NOMO-1 treated with DMSO at 0.1 percent for 48 hours (cell line): ENCODE measurements at regions not wholly inside any gene's neighbourhood (a gene's known extent, or its start where the extent isn't known, plus 50 kb on each side); places are given as distances from the start of the nearest gene placed in this dataset.

Experiments
- DNase-seq: peaks from one replicate; lab custom pipeline; 2025; ENCODE audit not compliant: unreplicated experiment; lab: John Stamatoyannopoulos, UW

DNA sequence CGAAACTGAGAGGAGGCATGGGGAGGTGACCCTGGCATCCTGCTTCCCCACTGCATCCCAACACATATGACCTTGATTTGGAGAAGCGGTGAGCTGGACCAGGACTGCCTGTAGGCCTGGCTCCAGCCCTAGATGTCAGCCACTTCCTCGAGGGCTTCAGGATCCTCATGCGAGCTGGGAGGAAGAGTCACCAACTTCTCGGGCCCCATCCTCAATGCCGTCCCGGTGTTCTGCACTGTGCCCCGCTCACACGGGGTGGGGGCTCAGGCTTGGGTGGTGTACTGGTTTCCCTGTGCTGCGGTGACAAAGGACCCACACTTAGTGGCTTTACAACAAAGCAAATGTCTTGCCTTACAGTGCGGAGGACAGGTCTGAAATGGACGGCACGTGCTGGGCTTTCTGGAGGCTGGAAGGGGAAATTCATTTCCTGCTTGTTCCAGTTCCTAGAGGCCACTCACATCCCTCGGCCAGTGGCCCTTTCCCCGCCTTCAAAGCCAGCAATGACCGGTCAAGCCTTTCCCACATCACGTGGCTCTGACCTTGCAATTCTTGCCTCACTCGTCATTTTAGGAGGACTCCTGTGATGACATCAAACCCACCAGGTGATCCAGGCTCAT, 298.1 kb upstream of the RTL1 start:
- no peak for DNase-seq

DNA sequence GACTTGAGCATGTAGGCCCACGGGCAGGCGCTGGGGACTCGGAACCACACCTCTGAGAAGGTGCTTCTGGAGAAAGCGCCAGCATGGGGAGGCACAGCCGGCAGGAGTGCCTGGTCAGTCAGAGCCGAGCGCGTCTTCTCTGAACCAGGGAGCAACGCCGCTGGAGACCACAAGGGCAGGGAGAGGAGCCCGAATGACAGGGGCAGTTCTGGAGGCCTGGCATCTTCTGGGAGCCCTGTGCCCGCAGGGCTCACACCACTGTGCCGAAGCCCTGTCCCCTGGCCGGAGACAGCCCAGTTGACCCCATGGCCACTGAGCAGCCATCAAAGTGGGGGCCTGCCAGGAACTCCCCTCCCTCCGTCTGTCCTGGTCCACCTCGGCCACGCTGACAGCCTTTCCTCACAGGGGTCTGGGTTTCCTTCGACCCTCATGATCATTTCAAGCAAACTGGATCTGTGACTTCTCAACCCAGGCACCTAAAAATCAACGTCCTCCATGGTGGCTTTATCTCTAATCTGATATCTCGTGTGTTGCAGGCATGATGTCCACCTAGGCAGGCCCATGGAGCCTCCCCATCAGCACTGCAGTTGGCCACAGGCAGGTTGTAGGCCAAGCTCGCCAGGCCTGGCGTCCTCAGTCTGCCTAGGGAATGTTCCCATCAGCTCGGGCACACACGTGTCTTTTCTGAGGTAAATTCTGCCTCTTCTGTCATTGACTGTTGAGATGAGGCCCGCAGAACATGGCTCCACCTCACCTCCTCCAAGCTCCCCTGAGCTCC, 299.3 kb upstream of the RTL1 start:
- no peak for DNase-seq

DNA sequence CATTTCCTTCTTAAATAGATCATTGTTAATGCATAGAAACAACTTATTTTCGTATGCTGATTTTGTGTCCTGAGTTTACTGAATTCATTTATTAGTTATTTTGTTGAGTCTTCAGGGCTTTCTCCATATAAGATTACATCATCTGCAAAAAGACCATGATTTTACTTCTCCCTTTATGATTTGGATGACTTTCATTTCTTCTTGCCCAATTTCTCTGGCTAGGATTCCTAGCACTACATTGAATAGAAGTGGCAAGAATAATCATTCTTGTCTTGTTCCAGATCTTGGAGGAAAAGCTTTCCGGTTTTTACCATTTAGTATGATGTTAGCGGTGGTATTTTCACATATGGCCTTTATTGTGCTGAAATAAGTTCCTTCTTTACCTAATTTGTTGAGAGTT, 303.0 kb upstream of the RTL1 start:
- DNase-seq: no peak

DNA sequence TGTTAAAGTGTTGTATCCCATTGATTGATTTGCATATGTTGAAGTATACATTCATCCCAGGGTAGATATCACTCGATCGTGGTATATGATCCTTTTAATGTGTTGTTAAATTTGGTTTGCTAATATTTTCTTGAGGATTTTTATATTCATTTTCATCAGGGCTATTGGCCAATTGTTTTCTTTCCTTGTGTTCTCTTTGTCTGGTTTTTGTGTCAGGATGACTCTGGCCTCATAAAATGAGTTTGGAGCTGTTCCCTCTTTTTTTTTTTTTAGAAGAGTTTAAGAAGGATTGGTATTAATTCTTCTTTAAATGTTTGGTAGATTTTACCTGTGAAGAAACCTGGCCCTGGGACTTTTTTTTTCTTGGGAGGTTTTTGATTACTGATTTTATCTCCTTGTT, 303.5 kb upstream of the RTL1 start:
- no peak for DNase-seq

DNA sequence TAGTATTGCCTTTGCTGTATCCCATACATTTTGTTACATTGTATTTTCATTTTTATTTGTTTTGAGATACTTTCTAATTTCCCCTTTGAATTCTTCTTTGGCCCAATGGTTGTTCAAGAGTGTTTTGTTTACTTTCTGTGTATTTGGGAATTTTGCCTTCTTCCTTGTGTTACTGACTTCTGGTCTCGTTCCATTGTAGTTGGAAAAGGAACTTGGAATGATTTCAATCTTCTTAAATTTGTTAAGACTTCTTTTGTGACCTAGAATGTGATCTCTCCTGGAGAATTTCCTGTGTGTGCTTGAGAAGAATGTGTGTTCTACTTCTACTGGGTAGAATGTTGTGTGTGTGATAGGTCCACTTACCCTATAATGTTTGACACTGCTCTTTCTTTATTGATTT, 304.4 kb upstream of the RTL1 start:
- no peak for DNase-seq

DNA sequence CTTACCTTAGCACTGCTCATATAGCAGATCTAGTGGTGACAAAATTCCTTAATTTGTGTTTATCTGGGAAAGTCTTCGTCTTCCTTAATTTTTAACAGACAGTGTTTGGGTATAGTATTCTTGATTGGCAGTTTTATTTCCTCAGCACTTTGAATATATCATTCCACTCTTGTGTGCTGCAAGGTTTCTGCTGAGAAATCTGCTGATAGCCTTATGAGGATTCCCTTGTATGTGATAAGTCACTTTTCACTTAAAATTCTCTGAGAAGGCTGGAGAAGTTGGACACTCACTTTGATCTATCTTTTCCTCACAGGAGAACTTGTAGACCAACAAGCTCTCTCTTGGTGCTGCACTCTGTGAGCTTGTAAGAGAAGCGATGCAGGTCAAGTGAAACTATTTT, 306.1 kb upstream of the RTL1 start:
- no peak for DNase-seq

DNA sequence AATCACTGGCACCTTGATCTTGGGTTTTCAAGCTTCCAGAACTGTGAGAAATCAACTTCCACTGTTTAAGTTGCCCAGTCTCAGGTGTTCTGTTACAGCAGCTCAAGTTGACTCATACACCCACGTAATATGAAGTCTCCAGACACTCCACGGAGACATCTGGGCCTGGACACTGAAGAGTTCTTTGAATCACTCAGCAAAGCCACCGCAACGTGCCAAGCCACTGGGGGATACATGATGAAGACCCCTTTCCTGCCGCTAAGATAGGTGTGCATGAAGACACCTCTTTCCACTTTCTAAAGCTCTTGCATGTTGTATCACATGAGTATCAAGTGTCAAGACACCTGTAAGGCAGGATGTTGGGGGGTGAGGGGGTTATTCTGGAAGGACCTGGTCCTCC, 311.7 kb upstream of the RTL1 start:
- DNase-seq: no peak

DNA sequence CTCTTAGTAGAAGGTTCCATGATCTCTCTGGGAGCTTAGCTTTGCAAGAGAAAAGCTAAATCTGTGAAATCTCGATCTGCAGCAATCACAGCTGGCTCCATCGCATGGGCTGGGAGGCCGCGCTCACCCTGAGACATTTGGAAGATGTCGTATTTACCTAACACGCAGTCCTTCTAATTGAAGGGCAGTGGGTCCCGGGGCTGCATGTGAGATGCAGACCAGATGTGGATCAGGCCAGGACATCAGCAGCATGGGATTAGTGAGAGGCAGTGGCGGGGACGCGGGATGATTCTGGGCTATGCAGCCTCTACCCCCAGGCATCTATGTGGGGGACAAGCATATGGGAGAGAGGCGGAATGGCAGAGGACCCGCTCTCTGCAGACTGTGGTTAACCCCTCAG, 312.4 kb upstream of the RTL1 start:
- DNase-seq: no peak

DNA sequence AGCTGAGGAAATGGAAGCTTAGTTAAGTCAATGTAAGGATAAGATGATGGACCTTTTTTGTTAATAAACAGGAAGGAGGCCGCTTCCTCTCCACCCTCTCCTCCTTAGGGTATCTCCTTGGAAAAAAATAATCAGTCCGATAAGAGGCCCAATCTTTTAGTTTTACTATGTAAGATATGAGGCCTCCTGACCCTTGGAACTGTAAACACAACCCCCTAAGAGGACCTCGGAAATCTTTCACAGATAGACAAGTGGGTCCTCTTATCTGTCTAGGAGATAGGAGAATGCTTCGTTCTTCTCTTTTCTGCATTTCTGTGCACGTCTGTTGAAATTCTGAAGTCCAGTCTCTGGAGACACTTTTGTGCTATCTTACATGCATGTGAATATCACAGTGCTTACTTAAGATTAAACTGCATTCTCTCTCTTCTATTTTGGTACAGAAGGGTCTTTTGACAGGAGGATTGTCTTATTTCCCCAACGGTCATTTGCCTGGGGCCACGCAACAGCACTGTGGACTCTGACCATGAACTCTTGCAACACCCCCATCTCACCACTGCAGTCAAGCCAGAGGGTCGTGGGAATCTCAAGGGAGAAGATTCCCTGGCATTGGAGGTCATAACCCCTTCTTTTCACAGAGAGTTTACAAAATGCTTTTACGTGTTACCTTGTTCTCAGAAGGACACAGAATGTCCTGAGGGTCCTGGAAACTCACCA, 313.0 kb upstream of the RTL1 start:
- DNase-seq: no peak

DNA sequence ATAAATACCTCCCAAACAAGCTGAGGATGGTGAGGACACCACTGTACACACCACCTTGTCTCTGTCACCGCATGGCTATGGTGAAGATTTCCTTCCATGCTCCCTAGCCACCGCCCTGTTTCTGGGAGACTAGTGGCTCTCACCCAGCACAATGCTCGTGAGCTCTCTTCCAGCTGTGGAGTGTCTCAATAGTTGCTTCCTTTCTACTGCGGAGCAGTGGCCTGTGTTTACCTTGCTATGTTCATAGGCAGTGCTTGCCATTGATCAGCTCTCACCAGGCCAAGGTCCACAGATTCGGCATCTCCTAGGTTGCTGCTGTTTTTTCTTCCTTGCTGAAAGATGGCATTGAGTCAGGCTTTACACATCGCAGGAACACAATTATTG, 313.6 kb upstream of the RTL1 start:
- no peak for DNase-seq

DNA sequence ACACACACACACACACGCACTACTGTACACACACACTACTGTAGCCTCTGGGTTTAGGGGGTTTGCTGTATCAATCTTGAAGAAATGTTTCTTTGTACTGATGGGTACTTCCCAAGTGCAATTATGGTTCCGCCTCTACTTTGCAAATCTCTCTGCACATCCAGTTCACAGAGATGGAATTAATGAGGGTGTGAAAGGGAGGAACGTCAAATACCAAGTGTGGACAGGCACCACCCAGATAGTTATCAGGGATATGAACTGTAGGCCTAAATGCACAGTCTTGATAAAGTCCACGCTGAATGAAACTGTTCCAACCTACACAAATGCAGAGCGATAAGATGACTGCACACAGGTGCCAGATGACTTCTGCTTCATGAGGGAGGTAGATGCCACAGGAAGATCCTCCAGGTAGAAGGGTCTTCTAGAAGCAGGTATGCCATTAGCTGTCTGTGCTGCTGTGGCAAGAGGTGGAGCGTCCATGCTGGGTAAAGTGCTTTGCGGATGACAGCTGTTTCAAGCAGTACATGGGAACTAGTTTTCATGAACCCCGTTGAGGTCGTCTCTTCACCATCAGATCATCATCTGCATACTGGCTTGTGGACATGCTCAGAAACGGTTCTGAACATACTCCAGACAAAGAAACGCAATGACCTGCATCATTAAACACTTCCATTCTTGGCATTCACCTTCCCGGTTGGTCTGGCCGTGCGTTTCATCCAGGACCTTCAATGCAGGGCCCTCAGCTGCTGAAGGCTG, 314.3 kb upstream of the RTL1 start:
- DNase-seq: no peak

DNA sequence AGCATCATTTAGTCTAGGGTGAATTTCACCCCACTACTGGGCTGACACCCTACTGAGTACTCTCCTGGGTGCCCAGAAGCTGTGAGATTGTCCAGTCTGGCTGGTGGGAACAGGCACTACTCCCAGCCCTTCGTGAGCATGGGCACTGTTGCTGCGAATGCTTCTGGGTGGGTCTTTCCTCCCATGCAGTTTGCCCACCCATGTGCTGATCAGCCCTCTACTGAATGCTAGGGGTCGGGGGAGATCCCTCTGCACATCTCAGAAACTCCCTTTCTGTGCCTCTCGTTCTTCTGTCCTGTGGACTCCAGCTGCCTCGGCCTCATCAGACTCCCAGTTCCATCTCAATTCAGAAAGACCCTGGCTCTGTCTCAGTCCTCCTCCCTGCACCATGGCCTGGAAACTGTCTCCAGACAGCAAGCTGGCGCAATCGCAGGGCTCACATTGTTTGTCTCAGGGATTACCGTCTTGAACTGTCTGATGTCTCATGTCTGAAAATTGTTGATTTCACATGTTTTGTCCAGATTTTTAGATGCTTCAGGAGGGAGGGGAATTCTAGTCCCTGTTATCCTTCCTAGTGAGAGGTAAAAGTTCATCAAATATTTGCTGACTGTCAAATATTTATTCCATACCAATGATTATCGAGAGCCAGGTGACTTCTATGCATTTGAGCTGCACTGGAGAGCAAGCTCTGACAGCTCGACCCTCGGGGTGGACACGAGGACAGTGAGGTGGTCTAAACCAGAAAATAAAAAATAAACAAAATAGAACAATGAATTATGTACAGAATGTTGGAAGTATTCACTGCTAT, 316.6 kb upstream of the RTL1 start:
- DNase-seq: no peak

DNA sequence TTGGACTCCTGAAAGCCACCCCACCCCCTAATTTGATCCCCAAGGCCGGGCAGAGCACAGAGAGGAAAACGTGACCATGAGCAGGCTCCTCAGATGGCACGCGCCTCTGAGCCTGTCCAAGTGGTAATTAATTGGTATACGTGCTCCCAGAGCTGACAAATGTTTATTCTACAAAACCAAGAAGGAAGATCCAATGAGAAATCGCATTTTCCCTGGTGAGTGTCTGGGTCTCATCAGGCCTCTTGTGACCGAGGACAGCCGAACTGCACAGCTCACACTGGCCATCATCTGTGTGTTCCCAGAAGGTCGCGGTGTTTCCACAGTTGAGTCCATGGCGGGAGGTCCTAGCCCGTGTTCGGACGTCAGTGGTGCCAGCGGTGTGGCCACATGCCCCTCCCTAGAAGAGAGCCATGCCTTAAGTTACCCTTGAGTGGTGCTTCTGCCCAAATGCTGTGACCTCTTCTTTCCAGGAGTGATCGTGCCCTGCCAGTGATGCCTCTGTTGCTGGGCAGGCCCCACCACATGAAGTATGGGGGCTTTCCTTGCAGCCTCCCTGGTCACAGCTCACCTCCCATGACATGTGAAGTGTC, 317.5 kb upstream of the RTL1 start:
- no peak for DNase-seq

DNA sequence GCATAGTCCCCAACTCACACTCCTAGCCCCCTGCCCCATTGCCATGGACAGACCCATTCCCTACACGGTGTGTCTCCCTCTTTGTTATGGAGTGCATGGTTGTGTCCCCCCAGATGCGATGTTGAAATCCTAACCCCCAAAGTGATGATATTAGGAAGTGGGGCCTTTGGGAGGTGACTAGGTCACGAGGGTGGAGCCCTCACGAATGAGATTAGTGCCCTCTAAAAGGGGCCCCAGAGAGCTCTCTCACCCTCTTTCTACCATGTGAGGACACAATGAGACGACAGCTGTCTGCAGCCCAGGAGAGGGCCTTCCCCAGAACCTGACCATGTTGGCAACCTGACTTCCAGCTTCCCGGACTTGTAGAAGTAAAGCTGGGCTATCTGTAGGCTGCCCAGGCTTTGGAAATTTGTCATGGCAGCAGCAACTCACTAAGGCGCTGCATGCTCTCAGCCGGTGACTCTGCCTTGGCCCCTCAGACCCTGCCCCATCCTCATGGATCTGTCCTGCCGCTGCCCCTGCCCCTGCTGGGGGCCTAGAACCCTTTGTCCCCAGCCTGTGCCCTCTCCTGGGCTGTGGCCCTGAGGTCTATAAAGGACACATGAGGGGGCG, 318.1 kb upstream of the RTL1 start:
- DNase-seq: no peak

DNA sequence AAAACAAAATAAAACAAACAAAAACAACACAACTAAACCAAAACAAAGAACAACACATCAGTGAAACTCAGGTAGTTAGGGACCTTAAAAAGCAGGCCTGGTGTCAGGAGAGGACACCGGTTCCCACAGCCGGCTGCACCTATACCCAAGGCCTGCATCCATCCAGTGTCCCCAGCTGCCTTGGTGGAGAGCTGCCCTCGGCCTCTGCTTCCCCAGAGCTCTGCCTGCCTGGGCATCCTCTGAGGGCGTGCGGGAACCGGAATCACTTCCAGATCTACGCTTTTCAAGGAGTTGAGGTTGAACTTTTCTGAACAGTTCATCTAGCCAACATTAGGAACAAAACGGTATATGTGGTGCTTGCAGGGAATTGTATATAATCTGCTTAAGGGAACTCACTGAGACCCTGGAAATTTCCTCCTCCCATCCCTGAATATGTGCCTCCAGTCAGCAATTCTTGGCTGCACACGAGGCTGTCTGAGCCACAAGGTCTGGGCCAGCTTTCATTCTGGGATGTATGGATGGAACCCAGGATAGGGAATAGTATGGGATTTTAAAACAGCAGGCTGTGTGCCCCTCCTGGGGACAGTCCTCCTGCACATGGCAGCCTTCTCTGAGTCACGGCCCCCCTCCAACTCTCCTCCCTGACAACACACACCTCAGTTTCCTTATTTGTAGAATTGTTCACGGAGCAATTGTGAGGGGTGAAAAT, 319.0 kb upstream of the RTL1 start:
- DNase-seq: no peak

DNA sequence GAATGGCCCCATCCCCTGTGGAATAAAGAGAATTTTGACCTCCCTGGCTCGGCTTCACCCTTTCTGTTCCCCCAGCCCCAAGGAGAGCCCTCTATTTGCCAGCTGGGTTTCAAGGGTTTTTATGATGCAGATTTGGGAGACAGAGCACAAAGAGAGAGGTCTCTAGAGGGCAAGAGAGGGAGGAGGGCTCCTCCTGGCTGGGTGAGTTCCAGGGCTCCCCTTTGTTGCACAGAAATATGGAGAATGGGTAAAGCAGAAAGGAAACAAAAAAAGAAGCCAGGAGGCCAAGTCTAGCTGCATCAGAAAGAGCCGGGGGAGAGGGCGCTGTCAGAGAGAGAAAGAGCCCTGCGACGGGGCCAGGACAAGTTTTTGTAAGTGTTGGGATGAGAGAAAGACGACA, 319.6 kb upstream of the RTL1 start:
- DNase-seq: no peak

DNA sequence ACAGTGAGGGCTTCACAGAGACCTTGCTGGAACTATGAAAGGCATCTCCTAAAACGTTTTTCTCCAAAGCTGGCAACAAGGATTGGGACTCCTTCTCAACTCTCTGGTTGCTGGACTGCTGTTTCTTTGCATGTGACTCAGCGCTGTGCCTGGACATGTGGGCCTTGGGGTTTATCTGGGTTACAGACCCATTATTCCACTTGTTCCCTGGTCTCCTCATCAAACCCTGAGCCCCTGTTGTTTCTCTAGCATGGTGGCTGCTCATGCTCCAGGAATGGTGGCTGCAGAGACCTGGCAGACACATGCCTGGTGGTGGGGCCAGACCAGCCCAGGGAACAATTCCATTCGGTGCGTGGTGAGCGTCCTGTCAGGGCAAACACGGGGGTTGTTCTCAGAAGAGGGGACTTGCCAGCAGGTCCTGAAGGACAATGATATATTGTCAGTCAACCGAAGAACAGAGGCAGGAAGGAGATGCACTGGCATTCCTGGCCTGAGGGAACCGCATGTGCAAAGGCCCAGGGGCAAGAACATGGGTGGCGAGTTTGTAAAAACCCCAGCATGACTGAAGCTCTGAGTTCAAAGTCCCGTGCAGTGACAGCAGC, 320.1 kb upstream of the RTL1 start:
- DNase-seq: no peak

DNA sequence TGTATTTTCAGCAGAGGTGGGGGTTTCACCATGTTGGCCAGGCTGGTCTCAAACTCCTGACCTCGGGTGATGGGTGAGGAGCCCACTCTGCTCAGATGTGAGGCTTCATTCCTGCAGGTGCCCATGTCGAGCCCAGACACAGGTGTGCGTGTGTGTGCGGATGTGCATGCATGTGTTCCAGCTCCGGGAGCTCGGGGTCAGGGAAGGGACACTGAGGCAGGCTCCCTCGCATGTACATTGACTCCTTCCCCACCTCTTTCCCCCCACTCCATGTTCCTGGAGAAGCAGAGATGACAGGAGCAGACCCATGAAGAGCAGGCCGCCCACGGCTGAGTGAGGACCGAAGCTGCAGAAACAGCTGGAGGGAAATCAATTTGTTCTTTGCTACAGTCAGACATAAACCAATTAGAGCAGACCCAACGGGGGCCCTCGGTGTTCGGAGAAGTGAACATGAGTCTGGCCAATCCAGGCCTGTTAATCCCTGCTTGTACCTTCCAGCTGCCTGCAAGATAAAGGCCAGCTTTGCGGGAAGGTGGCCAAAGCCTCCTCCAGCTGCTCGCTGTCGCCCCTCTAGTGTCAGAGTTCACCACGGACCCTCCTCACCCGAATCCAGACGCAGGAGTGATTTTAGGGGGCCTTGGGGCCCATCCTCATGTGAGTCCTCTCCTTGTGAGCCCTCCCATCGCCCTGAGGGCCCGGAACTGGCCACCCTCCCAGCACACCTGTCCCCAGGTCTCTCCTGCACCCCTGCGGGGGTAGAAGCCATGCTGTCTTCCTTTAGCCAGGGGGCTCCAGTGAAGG, 321.0 kb upstream of the RTL1 start:
- no peak for DNase-seq
